ENCODE measurements at regions not wholly inside any gene's neighbourhood (a gene's known extent, or its start where the extent isn't known, plus 50 kb on each side); places are given as distances from the start of the nearest gene placed in this dataset.

- Histone ChIP-seq H3K4me3 (ENCODE audit: insufficient read depth, low read depth, low read length) (no peak overlapping the region), H3K4me2 (ENCODE audit: low read depth, low read length) (no peak overlapping the region), H3K23ac (ENCODE audit: low read depth, low read length) (no peak overlapping the region), H3K27me3 (ENCODE audit: control insufficient read depth, insufficient read depth, low read length) (no peaks in the 10 kb centered on the region), H3K18ac (ENCODE audit: low read depth, low read length) (no peak overlapping the region), H2AK9ac (replicated peaks; ENCODE audit: low read depth, low read length, poor library complexity) (no peak overlapping the region), H4K20me1 (ENCODE audit: insufficient read depth, low read length) (no peaks in the 10 kb centered on the region), H2BK15ac (ENCODE audit: low read depth, low read length) (no peak overlapping the region), H3K56ac (ENCODE audit: extremely low read depth, insufficient read depth, low read length) (no peak overlapping the region), H2AK5ac (ENCODE audit: low read depth, low read length) (no peak overlapping the region), H3K9me1 (ENCODE audit: insufficient read depth, low read length) (no peaks in the 10 kb centered on the region), H2BK20ac (ENCODE audit: low read depth, low read length) (no peak overlapping the region), H3K36me3 (ENCODE audit: control insufficient read depth, insufficient read depth, low read length) (no peaks in the 10 kb centered on the region), H3K4me1 (ENCODE audit: control insufficient read depth, insufficient read depth, low read length) (no peaks in the 10 kb centered on the region), H4K5ac (ENCODE audit: low read depth, low read length) (no peak overlapping the region), H2BK120ac (ENCODE audit: low read depth, low read length) (no peak overlapping the region), H4K91ac (ENCODE audit: insufficient read depth, low read depth, low read length) (no peak overlapping the region), H3K9ac (ENCODE audit: low read depth, low read length) (no peak overlapping the region), H3K9me3 (ENCODE audit: control insufficient read depth, insufficient read depth, low read length) (peaks cover 16% of the 10 kb centered on the region), H3K79me1 (ENCODE audit: low read depth in 1 of 2, low read length in 2 of 2) (no peaks in the 10 kb centered on the region), H3K27ac (ENCODE audit: insufficient read depth, low read length) (no peak overlapping the region), H2AFZ (replicated peaks; ENCODE audit: low read length, poor library complexity) (no peak overlapping the region), H2BK5ac (ENCODE audit: low read depth, low read length, poor library complexity, severe bottlenecking) (no peak overlapping the region), H3K4ac (ENCODE audit: low read depth, low read length) (no peak overlapping the region), H4K8ac (ENCODE audit: low read depth in 2 of 2, low read length in 2 of 2) (no peak overlapping the region), H3K14ac (replicated peaks; ENCODE audit: low read depth, low read length) (no peak overlapping the region)
- intact Hi-C loops (cut with micrococcal nuclease) (no loop called here), dilution Hi-C loops (cut with HindIII; ENCODE audit: low sequenced_read_pairs, unreplicated experiment) (no loop called here), in situ Hi-C loops (cut with MboI; ENCODE audit: low sequenced_read_pairs) (no loop called here)
- POLR2A ChIA-PET (ENCODE audit: unreplicated experiment) = no interaction called here
- ATAC-seq (ENCODE audit: low read depth) (no peak), DNase-seq (no peak)
- TF ChIP-seq RFX5 (IDR thresholded peaks at IDR 0.05; ENCODE audit: low read depth, low read length) (no peak), RCOR1 (IDR thresholded peaks at IDR 0.05; ENCODE audit: insufficient replicate concordance, low read length) (no peak), MAZ (IDR thresholded peaks at IDR 0.05; ENCODE audit: borderline replicate concordance, low read depth, low read length) (no peak), RAD21 (IDR thresholded peaks at IDR 0.05; ENCODE audit: low read length) (no peak), MXI1 (IDR thresholded peaks at IDR 0.05; ENCODE audit: borderline replicate concordance, low read depth, low read length) (no peak), NFE2L2 (IDR thresholded peaks at IDR 0.05; ENCODE audit: low read depth, low read length) (no peak), POLR2A (IDR thresholded peaks at IDR 0.05; ENCODE audit: low read depth, low read length) (no peak), CEBPB (IDR thresholded peaks at IDR 0.05; ENCODE audit: low read depth, low read length) (no peak), USF2 (IDR thresholded peaks at IDR 0.05; ENCODE audit: low read depth, low read length) (no peak), ELK1 (IDR thresholded peaks at IDR 0.05; ENCODE audit: borderline replicate concordance, low read depth, low read length) (no peak), CHD1 (IDR thresholded peaks at IDR 0.05; ENCODE audit: low read depth, low read length) (no peak), FOS (IDR thresholded peaks at IDR 0.05; ENCODE audit: low read depth, low read length) (no peak), BHLHE40 (IDR thresholded peaks at IDR 0.05; ENCODE audit: low read depth, low read length) (no peak), MAFK (IDR thresholded peaks at IDR 0.05; ENCODE audit: low read depth, low read length) (no peak), SMC3 (IDR thresholded peaks at IDR 0.05; ENCODE audit: low read depth, low read length) (no peak)
- TF ChIP-seq, protein P1, sequence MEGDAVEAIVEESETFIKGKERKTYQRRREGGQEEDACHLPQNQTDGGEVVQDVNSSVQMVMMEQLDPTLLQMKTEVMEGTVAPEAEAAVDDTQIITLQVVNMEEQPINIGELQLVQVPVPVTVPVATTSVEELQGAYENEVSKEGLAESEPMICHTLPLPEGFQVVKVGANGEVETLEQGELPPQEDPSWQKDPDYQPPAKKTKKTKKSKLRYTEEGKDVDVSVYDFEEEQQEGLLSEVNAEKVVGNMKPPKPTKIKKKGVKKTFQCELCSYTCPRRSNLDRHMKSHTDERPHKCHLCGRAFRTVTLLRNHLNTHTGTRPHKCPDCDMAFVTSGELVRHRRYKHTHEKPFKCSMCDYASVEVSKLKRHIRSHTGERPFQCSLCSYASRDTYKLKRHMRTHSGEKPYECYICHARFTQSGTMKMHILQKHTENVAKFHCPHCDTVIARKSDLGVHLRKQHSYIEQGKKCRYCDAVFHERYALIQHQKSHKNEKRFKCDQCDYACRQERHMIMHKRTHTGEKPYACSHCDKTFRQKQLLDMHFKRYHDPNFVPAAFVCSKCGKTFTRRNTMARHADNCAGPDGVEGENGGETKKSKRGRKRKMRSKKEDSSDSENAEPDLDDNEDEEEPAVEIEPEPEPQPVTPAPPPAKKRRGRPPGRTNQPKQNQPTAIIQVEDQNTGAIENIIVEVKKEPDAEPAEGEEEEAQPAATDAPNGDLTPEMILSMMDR (conservative IDR thresholded peaks at IDR 0.05; ENCODE audit: low read depth, low read length) = no peak
- CTCF ChIA-PET = no interaction called here
- no TSS peak for BruUV-seq (replicated peaks)
- no CpG with 5 or more reads among the region's 3 CpGs for WGBS, 2 experiments (ENCODE audit: extremely low coverage in 2 of 2, insufficient read length in 1 of 2)
Observed at GRCh38 chr16:6247150-6247549, 1085.5 kb upstream of the RBFOX1 start.
